ENCODE measurements at regions not wholly inside any gene's neighbourhood (a gene's known extent, or its start where the extent isn't known, plus 50 kb on each side); places are given as distances from the start of the nearest gene placed in this dataset.
A peak's percentile ranks its signal among the peaks of the same experiment; 100 is the strongest.

DNA sequence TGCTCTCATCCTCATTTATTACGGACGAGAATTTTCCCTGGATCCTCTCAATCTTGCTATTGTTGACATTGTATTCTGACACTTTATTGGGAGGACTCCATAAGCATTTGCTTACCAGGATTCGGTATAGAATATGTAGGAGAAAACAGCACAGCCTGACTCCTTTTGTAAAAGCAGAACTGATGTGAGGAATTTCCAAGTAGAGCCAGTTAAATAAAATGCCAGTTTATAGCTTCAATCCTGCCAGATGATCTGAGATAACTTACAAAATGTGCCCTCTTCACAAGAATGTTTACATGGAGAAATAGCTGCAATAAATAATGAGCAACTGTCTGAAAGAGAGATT, 332.9 kb upstream of the PRICKLE1 start:
- Histone ChIP-seq H3K27me3 (ENCODE audit: insufficient read depth, low read length) (no peaks in the 10 kb centered on the region), H2AFZ (ENCODE audit: low read depth, low read length) (no peak overlapping the region), H3K4me2 (ENCODE audit: low read length) (no peak overlapping the region), H4K20me1 (ENCODE audit: insufficient read depth, low read length) (no peaks in the 10 kb centered on the region), H3K9me3 (ENCODE audit: insufficient read depth, low read depth, low read length) (no peaks in the 10 kb centered on the region), H3K4me1 (ENCODE audit: insufficient read depth, low read length) (no peaks in the 10 kb centered on the region), H3K79me2 (ENCODE audit: insufficient read depth, low read length) (no peaks in the 10 kb centered on the region), H3K9ac (ENCODE audit: low read length) (no peak overlapping the region), H3K4me3 (ENCODE audit: insufficient read depth, low read depth, low read length) (no peak overlapping the region), H3K36me3 (ENCODE audit: insufficient read depth, low read length) (no peaks in the 10 kb centered on the region), H3K27ac (ENCODE audit: low read depth, low read length) (no peak overlapping the region)
- Mint-ChIP-seq H3K27me3 (ENCODE audit: low read depth, unreplicated experiment) (no peaks in the 10 kb centered on the region), H3K4me1 (ENCODE audit: low read depth, unreplicated experiment) (peaks cover 39% of the 10 kb centered on the region), H3K9me3 (ENCODE audit: unreplicated experiment) (no peaks in the 10 kb centered on the region), H3K27ac (ENCODE audit: unreplicated experiment) (peak overlapping the region; percentile 88), H3K36me3 (ENCODE audit: low read depth, unreplicated experiment) (no peaks in the 10 kb centered on the region), H3K4me3 (ENCODE audit: unreplicated experiment) (no peak overlapping the region)
- TF ChIP-seq, protein P1, sequence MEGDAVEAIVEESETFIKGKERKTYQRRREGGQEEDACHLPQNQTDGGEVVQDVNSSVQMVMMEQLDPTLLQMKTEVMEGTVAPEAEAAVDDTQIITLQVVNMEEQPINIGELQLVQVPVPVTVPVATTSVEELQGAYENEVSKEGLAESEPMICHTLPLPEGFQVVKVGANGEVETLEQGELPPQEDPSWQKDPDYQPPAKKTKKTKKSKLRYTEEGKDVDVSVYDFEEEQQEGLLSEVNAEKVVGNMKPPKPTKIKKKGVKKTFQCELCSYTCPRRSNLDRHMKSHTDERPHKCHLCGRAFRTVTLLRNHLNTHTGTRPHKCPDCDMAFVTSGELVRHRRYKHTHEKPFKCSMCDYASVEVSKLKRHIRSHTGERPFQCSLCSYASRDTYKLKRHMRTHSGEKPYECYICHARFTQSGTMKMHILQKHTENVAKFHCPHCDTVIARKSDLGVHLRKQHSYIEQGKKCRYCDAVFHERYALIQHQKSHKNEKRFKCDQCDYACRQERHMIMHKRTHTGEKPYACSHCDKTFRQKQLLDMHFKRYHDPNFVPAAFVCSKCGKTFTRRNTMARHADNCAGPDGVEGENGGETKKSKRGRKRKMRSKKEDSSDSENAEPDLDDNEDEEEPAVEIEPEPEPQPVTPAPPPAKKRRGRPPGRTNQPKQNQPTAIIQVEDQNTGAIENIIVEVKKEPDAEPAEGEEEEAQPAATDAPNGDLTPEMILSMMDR (IDR thresholded peaks at IDR 0.05; ENCODE audit: insufficient read depth, low read depth, low read length): no peak
- no peak for TF ChIP-seq EZH2 (IDR thresholded peaks at IDR 0.05; ENCODE audit: insufficient read depth, low read length)
- no peak for FAIRE-seq
- DNase-seq (ENCODE audit: low read depth): no peak

DNA sequence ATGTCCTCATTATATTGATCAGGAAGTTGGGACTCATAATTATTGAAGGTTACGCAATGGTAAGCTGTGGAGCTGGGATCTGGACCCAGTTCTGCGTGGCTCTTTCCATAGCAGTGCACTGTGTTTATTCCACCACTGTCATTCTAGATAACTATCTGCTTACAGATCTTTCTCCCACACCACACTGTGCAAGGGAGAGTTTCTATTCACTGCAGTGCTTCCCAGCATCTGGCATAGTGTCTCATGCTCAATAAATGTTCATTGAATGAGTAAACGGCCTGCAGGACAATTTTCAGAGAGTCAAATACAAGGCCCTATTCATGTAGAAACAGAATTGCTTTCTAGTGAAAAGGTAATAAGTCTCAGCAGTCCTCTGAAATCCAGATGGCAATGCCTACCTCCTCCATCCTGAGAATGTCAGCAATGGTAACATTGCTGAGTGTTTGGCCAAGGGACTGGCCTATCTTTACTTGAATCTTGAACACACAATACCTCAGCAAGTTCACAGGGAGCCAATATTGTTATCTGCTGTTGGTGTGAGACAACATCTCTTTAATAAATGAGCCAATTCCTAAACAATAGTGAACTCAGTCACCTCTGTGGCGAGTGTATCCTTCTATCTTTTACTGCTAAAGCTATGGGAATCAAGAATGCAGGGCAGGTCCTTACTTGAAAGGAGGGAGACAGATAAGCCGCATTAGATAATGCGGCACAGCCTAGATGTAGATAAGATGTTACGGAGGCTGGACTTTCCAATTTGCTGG, 332.4 kb upstream of the PRICKLE1 start:
- no peak overlapping the region for H3K27ac ChIP-seq (ENCODE audit: low read depth, low read length)
- no peaks in the 10 kb centered on the region for H3K36me3 ChIP-seq (ENCODE audit: insufficient read depth, low read length)
- H3K9me3 Mint-ChIP-seq (ENCODE audit: unreplicated experiment): no peaks in the 10 kb centered on the region
- H3K9me3 ChIP-seq (ENCODE audit: insufficient read depth, low read depth, low read length): no peaks in the 10 kb centered on the region
- no peak overlapping the region for H3K4me3 Mint-ChIP-seq (ENCODE audit: unreplicated experiment)
- H3K9ac ChIP-seq (ENCODE audit: low read length): no peak overlapping the region
- H3K27ac Mint-ChIP-seq (ENCODE audit: unreplicated experiment): peak overlapping the region; percentile 88
- H3K79me2 ChIP-seq (ENCODE audit: insufficient read depth, low read length): no peaks in the 10 kb centered on the region
- H3K27me3 ChIP-seq (ENCODE audit: insufficient read depth, low read length): no peaks in the 10 kb centered on the region
- no peak overlapping the region for H3K4me2 ChIP-seq (ENCODE audit: low read length)
- H3K4me1 Mint-ChIP-seq (ENCODE audit: low read depth, unreplicated experiment): peaks cover 39% of the 10 kb centered on the region
- H4K20me1 ChIP-seq (ENCODE audit: insufficient read depth, low read length): no peaks in the 10 kb centered on the region
- H3K36me3 Mint-ChIP-seq (ENCODE audit: low read depth, unreplicated experiment): no peaks in the 10 kb centered on the region
- TF ChIP-seq, protein P1 (IDR thresholded peaks at IDR 0.05; ENCODE audit: insufficient read depth, low read depth, low read length): no peak
- TF ChIP-seq EZH2 (IDR thresholded peaks at IDR 0.05; ENCODE audit: insufficient read depth, low read length): no peak
- H3K27me3 Mint-ChIP-seq (ENCODE audit: low read depth, unreplicated experiment): no peaks in the 10 kb centered on the region
- FAIRE-seq (no peak), DNase-seq (ENCODE audit: low read depth) (peak; percentile 79)
- no peak overlapping the region for H2AFZ ChIP-seq (ENCODE audit: low read depth, low read length)
- no peak overlapping the region for H3K4me3 ChIP-seq (ENCODE audit: insufficient read depth, low read depth, low read length)
- H3K4me1 ChIP-seq (ENCODE audit: insufficient read depth, low read length): no peaks in the 10 kb centered on the region

DNA sequence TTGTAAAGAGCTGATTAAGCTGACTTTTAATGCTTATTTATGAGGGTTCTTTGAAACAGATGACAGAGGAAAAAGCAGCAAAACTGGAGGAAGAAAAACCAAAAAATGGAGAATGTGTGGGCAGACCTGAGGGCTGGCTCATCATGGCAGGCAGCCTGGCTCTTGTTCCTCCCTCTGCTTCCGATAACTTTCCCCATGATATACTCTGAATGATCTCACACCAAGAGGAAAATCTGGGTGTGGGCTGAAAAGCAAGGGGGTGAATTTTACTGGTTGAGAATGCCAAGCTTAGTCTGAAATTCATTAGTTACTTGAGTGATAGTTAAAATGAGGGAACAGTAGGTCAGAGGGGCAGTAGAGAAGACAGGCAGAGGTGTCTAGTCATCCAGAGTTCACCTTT, 330.1 kb upstream of the PRICKLE1 start:
- H3K4me2 ChIP-seq (ENCODE audit: low read length): no peak overlapping the region
- Mint-ChIP-seq H3K27ac (ENCODE audit: unreplicated experiment) (no peak overlapping the region), H3K27me3 (ENCODE audit: low read depth, unreplicated experiment) (no peaks in the 10 kb centered on the region), H3K4me3 (ENCODE audit: unreplicated experiment) (no peak overlapping the region), H3K9me3 (ENCODE audit: unreplicated experiment) (no peaks in the 10 kb centered on the region), H3K4me1 (ENCODE audit: low read depth, unreplicated experiment) (peaks cover 48% of the 10 kb centered on the region), H3K36me3 (ENCODE audit: low read depth, unreplicated experiment) (no peaks in the 10 kb centered on the region)
- H4K20me1 ChIP-seq (ENCODE audit: insufficient read depth, low read length): no peaks in the 10 kb centered on the region
- H2AFZ ChIP-seq (ENCODE audit: low read depth, low read length): no peak overlapping the region
- H3K4me1 ChIP-seq (ENCODE audit: insufficient read depth, low read length): no peaks in the 10 kb centered on the region
- FAIRE-seq (no peak), DNase-seq (ENCODE audit: low read depth) (no peak)
- H3K9ac ChIP-seq (ENCODE audit: low read length): no peak overlapping the region
- TF ChIP-seq, protein P1 (IDR thresholded peaks at IDR 0.05; ENCODE audit: insufficient read depth, low read depth, low read length): no peak
- TF ChIP-seq EZH2 (IDR thresholded peaks at IDR 0.05; ENCODE audit: insufficient read depth, low read length): no peak
- H3K9me3 ChIP-seq (ENCODE audit: insufficient read depth, low read depth, low read length): no peaks in the 10 kb centered on the region
- H3K36me3 ChIP-seq (ENCODE audit: insufficient read depth, low read length): no peaks in the 10 kb centered on the region
- H3K79me2 ChIP-seq (ENCODE audit: insufficient read depth, low read length): no peaks in the 10 kb centered on the region
- H3K27me3 ChIP-seq (ENCODE audit: insufficient read depth, low read length): no peaks in the 10 kb centered on the region
- no peak overlapping the region for H3K4me3 ChIP-seq (ENCODE audit: insufficient read depth, low read depth, low read length)
- H3K27ac ChIP-seq (ENCODE audit: low read depth, low read length): no peak overlapping the region
